ENCODE measurements at regions not wholly inside any gene's neighbourhood (a gene's known extent, or its start where the extent isn't known, plus 50 kb on each side); places are given as distances from the start of the nearest gene placed in this dataset.

DNA sequence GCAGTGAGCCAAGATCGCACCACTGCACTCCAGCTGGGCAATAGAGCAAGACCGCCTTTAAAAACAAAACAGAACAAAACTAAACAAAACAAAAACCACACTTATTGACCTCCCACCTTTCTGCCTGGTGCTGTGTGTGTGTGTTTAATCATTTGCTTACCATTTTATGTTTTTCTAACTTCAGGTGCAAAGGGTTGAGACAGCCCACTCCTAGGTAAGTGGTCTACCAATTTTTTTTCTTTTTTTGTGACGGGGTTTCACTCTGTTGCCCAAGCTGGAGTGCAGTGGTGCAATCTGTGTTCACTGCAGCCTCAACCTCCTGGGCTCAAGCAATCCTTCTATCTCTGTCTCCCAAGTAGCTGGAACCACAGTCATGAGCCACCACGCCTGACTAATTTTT lies 65.8 kb downstream of the SALL1 start:
- DNase-seq, result no peak

GRCh38 chr16:51084074-51084928 lies 66.8 kb downstream of the SALL1 start:
- no peak for DNase-seq

- no peak for DNase-seq
These were observed 78.5 kb downstream of the SALL1 start for GRCh38 chr16:51072591-51072990.

GRCh38 chr16:51071326-51071725 lies 79.7 kb downstream of the SALL1 start:
- DNase-seq, result no peak

- DNase-seq, result no peak
These were observed 83.7 kb downstream of the SALL1 start for GRCh38 chr16:51067352-51067751.

DNA sequence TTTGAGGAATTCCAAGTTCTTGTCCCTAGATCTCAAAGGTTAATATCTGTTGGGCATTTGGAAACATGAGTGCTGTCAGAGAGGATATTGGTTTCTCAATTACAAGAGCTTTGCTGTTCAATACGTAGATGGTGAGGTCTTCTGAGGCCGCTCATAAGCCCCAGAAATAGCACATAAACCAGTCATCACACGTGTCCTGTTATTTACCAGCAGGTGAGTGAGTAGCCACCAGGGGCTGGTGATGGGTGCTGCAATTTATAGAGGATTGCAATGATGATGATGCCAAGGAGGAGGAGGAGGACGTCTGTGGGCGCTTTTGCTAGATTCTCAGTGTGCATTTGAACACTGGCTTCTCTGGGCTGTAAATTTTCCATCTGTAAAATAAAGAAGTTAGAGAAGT lies 89.0 kb downstream of the SALL1 start:
- DNase-seq, result no peak

- DNase-seq, result no peak
These were observed 89.7 kb downstream of the SALL1 start for GRCh38 chr16:51061328-51061727.

GRCh38 chr16:51057969-51058337 lies 93.1 kb downstream of the SALL1 start:
- no peak for DNase-seq

- no peak for DNase-seq
These were observed 93.8 kb downstream of the SALL1 start for GRCh38 chr16:51057102-51057793.

- no peak for DNase-seq
These were observed 94.7 kb downstream of the SALL1 start for GRCh38 chr16:51056331-51056730.

DNA sequence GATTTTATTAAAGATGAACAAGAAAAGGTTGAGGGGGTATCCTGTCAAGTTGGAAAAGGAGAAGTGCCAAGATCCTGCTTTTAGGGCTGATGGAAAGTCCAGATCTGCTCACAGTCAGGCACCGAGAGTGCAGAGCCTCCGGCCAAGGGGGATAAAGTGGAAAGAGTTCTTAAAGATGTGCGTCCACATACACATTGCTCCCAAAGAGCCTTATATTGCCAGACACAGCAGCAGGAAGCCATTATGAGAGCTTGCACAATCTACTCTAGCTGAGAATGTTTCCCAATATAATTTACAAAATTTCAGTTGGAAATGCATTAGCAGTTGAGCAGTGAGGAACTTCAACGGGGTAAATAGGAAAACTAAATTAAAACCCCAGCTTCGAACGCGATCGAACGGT lies 95.6 kb downstream of the SALL1 start:
- DNase-seq, result peak; percentile 35

DNA sequence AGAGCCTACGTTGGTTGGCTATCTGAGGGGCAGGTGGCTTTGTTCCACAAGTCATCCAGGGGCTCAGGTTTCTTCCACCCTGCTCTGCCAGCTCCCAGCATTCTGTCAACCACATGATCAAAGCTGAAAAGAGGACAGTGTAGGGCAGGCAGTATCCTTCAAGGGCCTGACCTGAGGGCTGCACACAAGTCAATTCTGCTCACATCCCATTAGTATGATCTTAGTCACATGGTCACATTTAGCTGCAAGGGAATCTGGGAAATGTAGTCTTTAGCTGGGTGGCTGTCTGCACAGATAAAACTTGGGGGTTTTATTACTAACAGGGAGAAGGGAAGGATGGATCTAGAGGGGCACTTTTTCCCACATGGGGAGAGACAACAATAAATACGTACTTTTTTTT lies 97.3 kb downstream of the SALL1 start:
- DNase-seq, result no peak

DNA sequence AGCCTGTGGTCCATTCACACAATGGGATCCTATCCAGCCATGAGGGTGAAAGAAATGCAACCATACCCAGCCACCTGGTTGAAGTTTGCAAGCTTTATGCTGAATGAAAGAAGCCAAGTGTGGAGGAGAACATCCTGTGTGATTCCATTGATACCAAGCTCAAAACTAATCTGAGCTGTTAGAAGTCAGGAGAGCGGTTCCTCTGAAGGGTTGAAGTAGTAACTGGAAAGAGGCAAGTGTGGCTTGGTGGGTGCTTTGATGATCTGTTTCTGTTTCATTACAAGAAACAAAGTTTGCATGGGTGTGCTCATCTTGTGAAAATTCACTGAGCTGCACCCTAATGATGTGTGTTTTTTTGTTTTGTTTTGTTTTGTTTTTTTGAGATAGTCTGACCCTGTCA lies 99.4 kb downstream of the SALL1 start:
- no peak for DNase-seq

DNA sequence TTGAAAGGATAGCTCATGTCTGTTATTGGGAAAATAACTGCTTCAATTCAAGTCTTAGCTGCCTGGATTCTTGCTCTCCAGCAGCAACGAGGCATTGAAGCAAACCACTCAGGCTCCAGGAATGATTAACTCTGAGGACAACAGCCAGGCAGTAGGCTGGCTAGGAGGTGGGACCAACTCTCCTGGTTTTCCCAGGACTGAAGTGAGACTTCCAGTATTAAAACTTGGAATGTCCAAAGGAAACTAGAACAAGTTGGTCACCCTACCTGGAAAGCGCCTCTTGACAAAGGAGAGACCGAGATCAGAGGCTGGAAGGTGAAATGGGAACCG lies 100.7 kb downstream of the SALL1 start:
- no peak for DNase-seq

GRCh38 chr16:51049678-51050376 lies 101.2 kb downstream of the SALL1 start:
- DNase-seq, result no peak

DNA sequence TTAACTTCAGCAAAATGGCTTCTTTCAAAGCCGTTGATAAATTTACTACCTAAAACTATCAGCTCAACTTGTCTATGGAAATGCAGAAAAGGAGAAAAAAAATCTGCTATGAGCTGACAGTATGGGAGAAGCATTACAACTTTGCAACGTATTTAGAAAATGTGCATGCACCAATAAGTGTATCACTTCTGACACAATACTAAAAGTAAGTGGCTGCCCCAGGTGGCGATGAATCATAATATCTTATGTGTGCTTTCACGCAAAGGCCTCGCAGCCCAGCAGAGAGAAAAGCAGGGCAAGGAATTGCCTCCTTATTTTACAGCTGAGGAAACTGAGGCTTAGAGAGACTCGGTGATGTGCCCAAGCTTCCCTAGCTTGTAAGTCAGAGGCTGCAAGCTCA lies 101.8 kb downstream of the SALL1 start:
- DNase-seq, result no peak

- DNase-seq, result no peak
These were observed 102.5 kb downstream of the SALL1 start for GRCh38 chr16:51048544-51048943.

GRCh38 chr16:51045794-51046193 lies 105.3 kb downstream of the SALL1 start:
- no peak for DNase-seq

DNA sequence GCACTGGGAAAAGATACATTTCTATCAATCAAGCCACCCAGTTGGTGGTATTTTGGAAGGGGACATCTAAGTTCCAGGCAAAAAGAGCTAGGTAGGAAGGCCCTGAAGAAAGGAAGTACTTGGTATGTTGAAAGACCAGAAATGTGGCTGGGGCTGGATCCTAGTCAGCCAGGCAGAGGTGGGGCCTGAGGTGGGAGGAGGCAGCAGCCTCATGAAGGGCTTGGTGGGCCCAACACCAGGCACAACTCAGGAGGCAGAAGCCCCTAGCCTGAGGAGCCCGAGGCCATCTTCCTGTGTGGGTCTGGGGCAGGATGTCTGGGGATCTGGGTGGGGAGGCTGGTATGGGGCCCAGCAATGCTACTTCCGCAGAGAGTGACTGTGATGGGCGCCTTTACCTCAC lies 105.9 kb downstream of the SALL1 start:
- no peak for DNase-seq

- no peak for DNase-seq
These were observed 109.5 kb downstream of the SALL1 start for GRCh38 chr16:51041546-51041945.

DNA sequence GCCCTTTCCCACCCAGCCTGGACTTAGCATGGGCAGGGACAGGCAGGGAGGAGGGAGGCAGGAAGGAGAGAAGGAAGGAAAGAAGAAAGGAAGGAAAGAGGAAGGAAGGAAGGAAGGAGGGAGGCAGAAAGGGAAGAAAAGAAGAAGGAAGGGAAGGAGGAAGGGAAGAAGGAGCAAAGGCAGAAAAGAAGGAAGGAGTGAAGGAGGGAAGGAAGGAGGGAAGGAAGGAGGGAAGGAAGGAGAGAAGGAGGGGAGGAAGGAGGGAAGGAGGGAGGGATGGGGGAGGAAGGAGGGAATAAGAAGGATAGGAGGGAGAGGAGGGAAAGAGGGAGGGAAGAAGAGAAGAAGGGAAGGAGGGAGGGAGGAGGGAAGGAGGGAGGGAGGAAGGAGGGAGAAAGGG lies 110.4 kb downstream of the SALL1 start:
- DNase-seq, result no peak

GRCh38 chr16:51039638-51040331 lies 111.3 kb downstream of the SALL1 start:
- no peak for DNase-seq

All from muscle of arm (tissue), 1 donor.